Kidney (tissue), 13 donors: ENCODE measurements at regions not wholly inside any gene's neighbourhood (a gene's known extent, or its start where the extent isn't known, plus 50 kb on each side); places are given as distances from the start of the nearest gene placed in this dataset.
"Not testable (repeated sequence)": the region's sequence is repeated elsewhere in the genome, so short reads cannot be mapped to it uniquely, and the experiment has no call there.

Experiments used
- DNase-seq, 5 donors: peaks; one replicate each; pipeline ENCODE4 v3.0.0-alpha.2; 2013 to 2020
- FAIRE-seq: peaks from 2 replicates; lab custom pipeline; 2012; peaks lifted over from hg19 to GRCh38; lab: Jason Lieb, UNC
- H3K27ac ChIP-seq, 2 donors: one replicate each; pipeline ENCODE4 v1.7.0; 2013; ENCODE audit warnings: low read depth in 2 of 2, low read length in 2 of 2, inconsistent platforms in 1 of 2
- H3K27me3 ChIP-seq: one replicate; pipeline ENCODE4 v1.7.1; 2013; ENCODE audit warnings: low read length, inconsistent platforms; ENCODE audit not compliant: control insufficient read depth, insufficient read depth
- H3K36me3 ChIP-seq, 3 donors: one replicate each; pipeline versions ENCODE4 v1.7.0 to v1.7.1; 2013; ENCODE audit warnings: low read length in 3 of 3, control low read depth in 1 of 3, inconsistent platforms in 1 of 3; ENCODE audit not compliant: insufficient read depth in 3 of 3, control insufficient read depth in 2 of 3
- H3K4me1 ChIP-seq, 3 donors: one replicate each; pipeline versions ENCODE4 v1.7.0 to v1.7.1; 2013; ENCODE audit warnings: low read length in 3 of 3, inconsistent platforms in 1 of 3, low read depth in 1 of 3; ENCODE audit not compliant: control insufficient read depth in 2 of 3, insufficient read depth in 2 of 3
- H3K4me3 ChIP-seq, 3 donors: one replicate each; pipeline versions ENCODE4 v1.7.0 to v1.8.1; 2013; ENCODE audit warnings: low read length in 3 of 3, control low read depth in 1 of 3, inconsistent platforms in 1 of 3
- H3K9ac ChIP-seq, 3 donors: one replicate each; pipeline versions ENCODE4 v1.7.0 to v1.7.1; 2013; ENCODE audit warnings: low read length in 3 of 3, control low read depth in 1 of 3, inconsistent platforms in 1 of 3
- H3K9me3 ChIP-seq, 3 donors: one replicate each; pipeline versions ENCODE4 v1.7.0 to v1.7.1; 2013; ENCODE audit warnings: low read length in 3 of 3, control low read depth in 1 of 3, inconsistent platforms in 1 of 3; ENCODE audit not compliant: control insufficient read depth in 2 of 3, insufficient read depth in 1 of 3
- intact Hi-C: fragments of 100-400 bp; cut with DNase I; formaldehyde crosslinking; loops from one replicate; pipeline ENCODE4 v1.11.1; 2022
- TF ChIP-seq, protein P1 (sequence below): IDR thresholded peaks from 3 replicates; pipeline ENCODE4 v1.5.1; 2012; ENCODE audit warnings: mild to moderate bottlenecking, moderate library complexity, borderline replicate concordance; ENCODE audit not compliant: insufficient read depth; ENCODE audit errors: extremely low read depth
- donor health status: control.
- donor health status: control.
- donor health status: control.
- donor health status: control.
- donor health status: control.
- donor health status: DM: yes; HTN: yes; CAD: no.
- donor health status: Normal renal cell carcinoma (clear cell type).

DNA sequence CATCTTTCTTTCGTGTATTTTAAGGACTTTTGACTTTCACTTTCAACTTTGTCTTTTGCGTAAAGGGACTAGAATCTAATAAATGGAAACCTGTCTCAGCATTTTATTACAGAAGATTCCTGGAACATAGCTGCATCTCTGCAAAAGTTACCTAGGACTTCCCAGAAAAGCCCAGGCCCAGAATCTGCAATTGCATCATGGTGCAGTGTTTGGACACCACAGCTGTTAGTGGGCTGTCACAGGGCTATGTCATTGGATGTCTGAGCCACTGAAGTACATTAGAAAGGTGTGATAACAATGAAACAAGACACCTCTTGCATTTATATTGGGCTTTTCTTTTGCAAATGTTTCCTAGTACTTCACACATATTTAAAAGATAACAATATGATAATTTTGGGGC lies 199.9 kb upstream of the IGF1 start:
- Histone ChIP-seq H3K9ac (no peak overlapping the region), H3K36me3 (no peaks in the 10 kb centered on the region), H3K4me1 (no peaks in the 10 kb centered on the region), H3K4me3 (no peak overlapping the region), H3K27ac (no peak overlapping the region), H3K9me3 (no peaks in the 10 kb centered on the region), H3K27me3 (no peaks in the 10 kb centered on the region)
- FAIRE-seq (no peak), DNase-seq (no peak)
- TF ChIP-seq, protein P1, sequence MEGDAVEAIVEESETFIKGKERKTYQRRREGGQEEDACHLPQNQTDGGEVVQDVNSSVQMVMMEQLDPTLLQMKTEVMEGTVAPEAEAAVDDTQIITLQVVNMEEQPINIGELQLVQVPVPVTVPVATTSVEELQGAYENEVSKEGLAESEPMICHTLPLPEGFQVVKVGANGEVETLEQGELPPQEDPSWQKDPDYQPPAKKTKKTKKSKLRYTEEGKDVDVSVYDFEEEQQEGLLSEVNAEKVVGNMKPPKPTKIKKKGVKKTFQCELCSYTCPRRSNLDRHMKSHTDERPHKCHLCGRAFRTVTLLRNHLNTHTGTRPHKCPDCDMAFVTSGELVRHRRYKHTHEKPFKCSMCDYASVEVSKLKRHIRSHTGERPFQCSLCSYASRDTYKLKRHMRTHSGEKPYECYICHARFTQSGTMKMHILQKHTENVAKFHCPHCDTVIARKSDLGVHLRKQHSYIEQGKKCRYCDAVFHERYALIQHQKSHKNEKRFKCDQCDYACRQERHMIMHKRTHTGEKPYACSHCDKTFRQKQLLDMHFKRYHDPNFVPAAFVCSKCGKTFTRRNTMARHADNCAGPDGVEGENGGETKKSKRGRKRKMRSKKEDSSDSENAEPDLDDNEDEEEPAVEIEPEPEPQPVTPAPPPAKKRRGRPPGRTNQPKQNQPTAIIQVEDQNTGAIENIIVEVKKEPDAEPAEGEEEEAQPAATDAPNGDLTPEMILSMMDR = no peak
- intact Hi-C loops = no loop called here

DNA sequence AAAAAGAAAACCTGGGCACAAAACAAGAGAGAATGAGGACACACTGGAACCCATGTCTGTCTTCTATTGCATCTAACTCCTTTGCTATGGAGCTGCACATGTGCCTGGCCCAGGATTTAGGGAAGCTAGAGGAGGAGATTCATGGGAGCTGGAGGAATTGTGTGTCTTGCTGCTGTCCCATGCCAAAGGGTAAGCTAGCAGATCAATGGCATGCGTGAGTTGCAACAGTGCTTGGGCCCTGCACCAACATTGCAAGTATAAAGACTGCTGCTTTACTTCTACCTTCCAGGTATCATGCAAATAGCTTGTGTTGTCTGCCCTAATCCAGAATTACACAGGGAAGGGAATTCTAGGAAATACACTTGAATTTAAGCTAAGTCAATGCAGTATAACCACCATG lies 196.4 kb upstream of the IGF1 start:
- Histone ChIP-seq H3K9ac (no peak overlapping the region), H3K27ac (no peak overlapping the region), H3K9me3 (peaks cover 0 to 8% (median 6%) of the 10 kb centered on the region in 3 donors), H3K4me1 (no peaks in the 10 kb centered on the region), H3K36me3 (no peaks in the 10 kb centered on the region), H3K27me3 (no peaks in the 10 kb centered on the region), H3K4me3 (no peak overlapping the region)
- FAIRE-seq = no peak
- intact Hi-C loops = no loop called here
- no peak for DNase-seq
- TF ChIP-seq, protein P1 = no peak

DNA sequence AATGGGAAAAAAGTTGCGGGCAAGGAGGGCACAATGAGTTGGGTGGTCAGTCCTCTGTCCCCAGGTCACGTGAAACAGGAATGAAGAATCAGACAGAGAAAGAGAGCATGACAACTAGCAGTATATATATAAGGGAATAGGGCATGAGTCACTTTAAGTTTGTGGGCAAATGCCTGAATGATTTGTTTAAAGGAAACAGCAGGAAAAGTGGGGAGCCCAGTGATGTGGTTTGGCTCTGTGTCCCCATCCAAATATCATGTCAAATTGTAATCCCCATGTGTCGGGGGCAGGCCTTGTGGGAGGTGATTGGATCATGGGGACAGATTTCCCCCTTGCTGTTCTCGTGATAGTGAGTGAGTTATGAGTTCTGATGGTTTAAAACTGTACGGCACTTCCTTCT lies 195.3 kb upstream of the IGF1 start:
- intact Hi-C loops = no loop called here
- H3K4me1 ChIP-seq = no peaks in the 10 kb centered on the region
- H3K9ac ChIP-seq = no peak overlapping the region
- TF ChIP-seq, protein P1 = no peak
- H3K4me3 ChIP-seq = no peak overlapping the region
- H3K27ac ChIP-seq = no peak overlapping the region
- H3K9me3 ChIP-seq = peaks cover 0 to 8% (median 6%) of the 10 kb centered on the region in 3 donors
- FAIRE-seq (no peak), DNase-seq (no peak)
- H3K36me3 ChIP-seq = no peaks in the 10 kb centered on the region
- no peaks in the 10 kb centered on the region for H3K27me3 ChIP-seq

DNA sequence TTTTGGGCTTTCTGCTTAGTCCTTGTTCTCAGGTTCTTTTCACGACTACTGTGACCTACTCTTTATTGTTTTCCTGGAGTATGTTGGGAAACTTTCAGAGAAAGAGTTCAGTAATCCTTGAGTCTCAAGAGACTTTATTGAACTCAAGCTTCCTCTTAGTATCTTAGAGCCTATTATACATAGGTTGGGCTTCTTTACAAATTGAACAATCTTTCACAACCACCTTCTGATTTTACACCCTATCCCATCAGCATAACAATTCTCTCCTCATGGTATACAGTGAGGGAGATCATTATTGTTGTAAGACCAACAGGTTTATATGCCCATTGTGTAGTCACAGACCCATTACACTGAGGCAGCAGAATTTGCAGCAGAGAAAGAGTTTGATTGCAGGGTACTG lies 193.2 kb upstream of the IGF1 start:
- Histone ChIP-seq H3K4me1 (no peaks in the 10 kb centered on the region), H3K9me3 (peaks cover 0 to 8% (median 6%) of the 10 kb centered on the region in 3 donors), H3K27ac (no peak overlapping the region), H3K9ac (no peak overlapping the region), H3K27me3 (no peaks in the 10 kb centered on the region), H3K4me3 (no peak overlapping the region), H3K36me3 (no peaks in the 10 kb centered on the region)
- DNase-seq (no peak), FAIRE-seq (no peak)
- TF ChIP-seq, protein P1 = no peak
- intact Hi-C loops = no loop called here

DNA sequence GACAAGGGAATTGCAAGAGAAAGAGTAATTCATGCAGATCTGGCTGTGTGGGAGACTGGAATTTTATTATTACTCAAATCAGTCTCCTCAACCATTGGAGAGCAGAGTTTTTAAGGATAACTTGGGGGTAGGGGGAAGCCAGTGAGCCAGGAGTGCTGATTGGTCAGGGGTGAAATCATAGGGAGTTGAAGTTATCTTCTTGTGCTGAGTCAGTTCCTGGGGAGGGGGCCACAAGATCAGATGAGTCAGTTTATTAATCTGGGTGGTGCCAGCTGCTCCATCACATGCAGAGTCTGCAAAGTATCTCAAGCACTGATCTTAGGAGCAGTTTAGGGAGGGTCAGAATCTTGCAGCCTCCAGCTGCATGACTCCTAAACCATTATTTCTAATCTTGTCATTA lies 191.8 kb upstream of the IGF1 start:
- not testable (repeated sequence) for H3K9ac ChIP-seq

More for the DNA sequence above, 191.8 kb upstream of the IGF1 start:
- H3K9me3 ChIP-seq, DNase-seq, H3K4me3 ChIP-seq, H3K4me1 ChIP-seq, H3K27ac ChIP-seq, intact Hi-C loops, FAIRE-seq, H3K36me3 ChIP-seq, H3K27me3 ChIP-seq: not testable (repeated sequence)
